ENCODE measurements at regions not wholly inside any gene's neighbourhood (a gene's known extent, or its start where the extent isn't known, plus 50 kb on each side); places are given as distances from the start of the nearest gene placed in this dataset.

DNA sequence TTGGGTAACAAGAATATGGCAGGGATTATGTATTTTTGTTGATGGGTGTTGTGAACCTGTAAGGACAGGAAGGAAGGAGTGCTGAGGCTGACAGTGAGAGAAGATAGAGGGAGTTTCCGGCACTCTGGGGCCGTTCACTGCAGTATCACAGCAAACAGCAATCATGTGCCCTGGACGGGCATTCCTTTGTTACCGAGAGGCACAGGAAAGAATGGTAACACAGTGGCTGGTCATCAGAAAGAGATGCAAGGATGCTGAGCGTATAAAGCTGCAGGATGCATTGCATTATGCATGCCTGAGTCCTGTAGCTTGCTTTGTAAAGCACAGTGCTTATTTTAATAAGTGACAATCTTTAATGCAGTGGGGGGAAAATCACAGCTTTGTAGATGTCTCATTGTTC is 286.8 kb downstream of the RPS24 start:
- TF ChIP-seq, protein P1, sequence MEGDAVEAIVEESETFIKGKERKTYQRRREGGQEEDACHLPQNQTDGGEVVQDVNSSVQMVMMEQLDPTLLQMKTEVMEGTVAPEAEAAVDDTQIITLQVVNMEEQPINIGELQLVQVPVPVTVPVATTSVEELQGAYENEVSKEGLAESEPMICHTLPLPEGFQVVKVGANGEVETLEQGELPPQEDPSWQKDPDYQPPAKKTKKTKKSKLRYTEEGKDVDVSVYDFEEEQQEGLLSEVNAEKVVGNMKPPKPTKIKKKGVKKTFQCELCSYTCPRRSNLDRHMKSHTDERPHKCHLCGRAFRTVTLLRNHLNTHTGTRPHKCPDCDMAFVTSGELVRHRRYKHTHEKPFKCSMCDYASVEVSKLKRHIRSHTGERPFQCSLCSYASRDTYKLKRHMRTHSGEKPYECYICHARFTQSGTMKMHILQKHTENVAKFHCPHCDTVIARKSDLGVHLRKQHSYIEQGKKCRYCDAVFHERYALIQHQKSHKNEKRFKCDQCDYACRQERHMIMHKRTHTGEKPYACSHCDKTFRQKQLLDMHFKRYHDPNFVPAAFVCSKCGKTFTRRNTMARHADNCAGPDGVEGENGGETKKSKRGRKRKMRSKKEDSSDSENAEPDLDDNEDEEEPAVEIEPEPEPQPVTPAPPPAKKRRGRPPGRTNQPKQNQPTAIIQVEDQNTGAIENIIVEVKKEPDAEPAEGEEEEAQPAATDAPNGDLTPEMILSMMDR (IDR thresholded peaks at IDR 0.05) = no peak
- TF ChIP-seq POLR2A (IDR thresholded peaks at IDR 0.05) = no peak

All from right lobe of liver (tissue), 4 donors.